ENCODE measurements at regions not wholly inside any gene's neighbourhood (a gene's known extent, or its start where the extent isn't known, plus 50 kb on each side); places are given as distances from the start of the nearest gene placed in this dataset.

GRCh38 chr14:105805701-105806100, 279.3 kb downstream of the TMEM121 start:
- no peak for TF ChIP-seq CTCF (IDR thresholded peaks at IDR 0.05; ENCODE audit: insufficient read depth, low read length)
- no peak for TF ChIP-seq POLR2AphosphoS5 (IDR thresholded peaks at IDR 0.05; ENCODE audit: low read depth)
- TF ChIP-seq REST (IDR thresholded peaks at IDR 0.05; ENCODE audit: insufficient replicate concordance, low read depth): no peak
- no peak for TF ChIP-seq GABPA (IDR thresholded peaks at IDR 0.05; ENCODE audit: low read depth)
- no peak for TF ChIP-seq SPI1 (IDR thresholded peaks at IDR 0.05; ENCODE audit: borderline replicate concordance, low read depth)
